Muscle of leg (tissue), 3 donors: ENCODE measurements at regions not wholly inside any gene's neighbourhood (a gene's known extent, or its start where the extent isn't known, plus 50 kb on each side); places are given as distances from the start of the nearest gene placed in this dataset.
"Not testable (repeated sequence)": the region's sequence is repeated elsewhere in the genome, so short reads cannot be mapped to it uniquely, and the experiment has no call there.

ENCODE experiments used
- DNase-seq: peaks from one replicate; pipeline ENCODE4 v3.0.0; 2013
- H3K27ac ChIP-seq: one replicate; pipeline ENCODE4 v1.5.1; 2013; ENCODE audit warnings: mild to moderate bottlenecking, low read length, control low read depth
- H3K27me3 ChIP-seq: one replicate; pipeline ENCODE4 v1.6.1; 2013; ENCODE audit warnings: low read length; ENCODE audit not compliant: control insufficient read depth, insufficient read depth
- H3K36me3 ChIP-seq: one replicate; pipeline ENCODE4 v1.6.1; 2013; ENCODE audit warnings: low read length; ENCODE audit not compliant: control insufficient read depth, insufficient read depth
- H3K4me1 ChIP-seq: one replicate; pipeline ENCODE4 v1.6.1; 2013; ENCODE audit warnings: low read length; ENCODE audit not compliant: control insufficient read depth, insufficient read depth
- H3K4me3 ChIP-seq: one replicate; pipeline ENCODE4 v1.5.1; 2013; ENCODE audit warnings: low read length, control low read depth
- H3K9me3 ChIP-seq: replicated peaks from 2 replicates; pipeline ENCODE4 v1.6.1; 2013; ENCODE audit warnings: low read depth, low read length; ENCODE audit not compliant: control insufficient read depth
- WGBS: methylation state at CpG from one replicate; pipeline ENCODE4 v1.1.5; 2013; ENCODE audit warnings: missing lambda C conversion rate; ENCODE audit not compliant: insufficient coverage; 5-methylcytosine and 5-hydroxymethylcytosine counted together

GRCh38 chr13:31538067-31539042 is 201.0 kb upstream of the RXFP2 start:
- no peaks in the 10 kb centered on the region for H3K27me3 ChIP-seq
- no peaks in the 10 kb centered on the region for H3K9me3 ChIP-seq
- no peak overlapping the region for H3K4me3 ChIP-seq
- H3K4me1 ChIP-seq, result peaks cover 2% of the 10 kb centered on the region
- no peaks in the 10 kb centered on the region for H3K36me3 ChIP-seq
- H3K27ac ChIP-seq, result no peak overlapping the region
- no CpG with 5 or more reads among the region's 6 CpGs for WGBS
- peak; percentile 43 for DNase-seq

GRCh38 chr13:31540281-31540680 is 199.0 kb upstream of the RXFP2 start:
- peaks cover 2% of the 10 kb centered on the region for H3K4me1 ChIP-seq
- no peak overlapping the region for H3K4me3 ChIP-seq
- H3K27ac ChIP-seq, result no peak overlapping the region
- H3K27me3 ChIP-seq, result no peaks in the 10 kb centered on the region
- H3K36me3 ChIP-seq, result no peaks in the 10 kb centered on the region
- no peak for DNase-seq
- no CpG with 5 or more reads among the region's 2 CpGs for WGBS
- H3K9me3 ChIP-seq, result no peaks in the 10 kb centered on the region

GRCh38 chr13:31543190-31543589 is 196.1 kb upstream of the RXFP2 start:
- Histone ChIP-seq H3K4me3 (no peak overlapping the region), H3K36me3 (no peaks in the 10 kb centered on the region), H3K9me3 (no peaks in the 10 kb centered on the region), H3K27me3 (no peaks in the 10 kb centered on the region), H3K4me1 (peaks cover 2% of the 10 kb centered on the region), H3K27ac (no peak overlapping the region)
- DNase-seq, result no peak

- DNase-seq, result peak; percentile 29
- H3K4me1 ChIP-seq, result no peaks in the 10 kb centered on the region
- no CpG with 5 or more reads among the region's 3 CpGs for WGBS
- H3K27me3 ChIP-seq, result no peaks in the 10 kb centered on the region
- no peaks in the 10 kb centered on the region for H3K36me3 ChIP-seq
- no peak overlapping the region for H3K4me3 ChIP-seq
- H3K27ac ChIP-seq, result no peak overlapping the region
- no peaks in the 10 kb centered on the region for H3K9me3 ChIP-seq
Measured at GRCh38 chr13:31545616-31546015, 193.7 kb upstream of the RXFP2 start.

- no peak overlapping the region for H3K27ac ChIP-seq
- H3K36me3 ChIP-seq, result no peaks in the 10 kb centered on the region
- H3K4me3 ChIP-seq, result no peak overlapping the region
- no peaks in the 10 kb centered on the region for H3K9me3 ChIP-seq
- 57% methylated on average over 1 of the region's 5 CpGs for WGBS
- no peaks in the 10 kb centered on the region for H3K27me3 ChIP-seq
- H3K4me1 ChIP-seq, result no peaks in the 10 kb centered on the region
- no peak for DNase-seq
Measured at GRCh38 chr13:31556376-31556775, 182.9 kb upstream of the RXFP2 start.

GRCh38 chr13:31584221-31584620 is 155.1 kb upstream of the RXFP2 start:
- not testable (repeated sequence) for H3K27me3 ChIP-seq, H3K9me3 ChIP-seq, H3K4me1 ChIP-seq, DNase-seq, H3K27ac ChIP-seq, H3K36me3 ChIP-seq, H3K4me3 ChIP-seq
- 95% methylated on average over 7 of the region's 9 CpGs for WGBS

- Histone ChIP-seq H3K4me3 (no peak overlapping the region), H3K9me3 (peaks cover 3% of the 10 kb centered on the region), H3K36me3 (no peaks in the 10 kb centered on the region), H3K27me3 (no peaks in the 10 kb centered on the region), H3K27ac (no peak overlapping the region), H3K4me1 (peaks cover 2% of the 10 kb centered on the region)
- no CpG with 5 or more reads among the region's 3 CpGs for WGBS
- no peak for DNase-seq
Measured at GRCh38 chr13:31587698-31588266, 151.5 kb upstream of the RXFP2 start.

- WGBS, result 29% methylated on average over 1 of the region's 3 CpGs
- Histone ChIP-seq H3K9me3 (peaks cover 3% of the 10 kb centered on the region), H3K4me1 (peaks cover 2% of the 10 kb centered on the region), H3K4me3 (no peak overlapping the region), H3K36me3 (no peaks in the 10 kb centered on the region), H3K27me3 (no peaks in the 10 kb centered on the region), H3K27ac (no peak overlapping the region)
- no peak for DNase-seq
Measured at GRCh38 chr13:31588316-31588715, 151.0 kb upstream of the RXFP2 start.

- Histone ChIP-seq H3K36me3 (no peaks in the 10 kb centered on the region), H3K4me3 (no peak overlapping the region), H3K4me1 (peaks cover 2% of the 10 kb centered on the region), H3K27ac (no peak overlapping the region), H3K27me3 (no peaks in the 10 kb centered on the region), H3K9me3 (peaks cover 3% of the 10 kb centered on the region)
- WGBS, result 13% methylated on average over 1 of the region's 1 CpG
- DNase-seq, result no peak
Measured at GRCh38 chr13:31588893-31589292, 150.4 kb upstream of the RXFP2 start.

- Histone ChIP-seq H3K36me3 (no peaks in the 10 kb centered on the region), H3K4me3 (no peak overlapping the region), H3K27ac (no peak overlapping the region), H3K9me3 (no peaks in the 10 kb centered on the region), H3K4me1 (peaks cover 2% of the 10 kb centered on the region), H3K27me3 (no peaks in the 10 kb centered on the region)
- peak; percentile 34 for DNase-seq
- WGBS, result 20% methylated on average over 1 of the region's 4 CpGs
Measured at GRCh38 chr13:31591642-31592233, 147.6 kb upstream of the RXFP2 start.
